C4-2B (cell line): ENCODE measurements at regions not wholly inside any gene's neighbourhood (a gene's known extent, or its start where the extent isn't known, plus 50 kb on each side); places are given as distances from the start of the nearest gene placed in this dataset.

ENCODE experiments used
- CTCF ChIP-seq: fragments of 450-650 bp; conservative IDR thresholded peaks from 2 replicates; pipeline ENCODE4 v1.5.1; 2017; ENCODE audit warnings: mild to moderate bottlenecking
- ZFX ChIP-seq: fragments of 450-650 bp; IDR thresholded peaks from 2 replicates; pipeline ENCODE4 v1.6.1; 2017

- TF ChIP-seq CTCF = no peak
- no peak for TF ChIP-seq ZFX
These were observed 60.0 kb downstream of the DMAC1 start for GRCh38 chr9:7739595-7739994.
